Kidney (tissue), 13 donors: ENCODE measurements at regions not wholly inside any gene's neighbourhood (a gene's known extent, or its start where the extent isn't known, plus 50 kb on each side); places are given as distances from the start of the nearest gene placed in this dataset.

ENCODE experiments used
- DNase-seq, 5 donors: peaks; one replicate each; pipeline ENCODE4 v3.0.0-alpha.2; 2013 to 2020
- FAIRE-seq: peaks from 2 replicates; lab custom pipeline; 2012; peaks lifted over from hg19 to GRCh38; lab: Jason Lieb, UNC
- H3K27ac ChIP-seq, 2 donors: one replicate each; pipeline ENCODE4 v1.7.0; 2013; ENCODE audit warnings: low read depth in 2 of 2, low read length in 2 of 2, inconsistent platforms in 1 of 2
- H3K27me3 ChIP-seq: one replicate; pipeline ENCODE4 v1.7.1; 2013; ENCODE audit warnings: low read length, inconsistent platforms; ENCODE audit not compliant: control insufficient read depth, insufficient read depth
- H3K36me3 ChIP-seq, 3 donors: one replicate each; pipeline versions ENCODE4 v1.7.0 to v1.7.1; 2013; ENCODE audit warnings: low read length in 3 of 3, control low read depth in 1 of 3, inconsistent platforms in 1 of 3; ENCODE audit not compliant: insufficient read depth in 3 of 3, control insufficient read depth in 2 of 3
- H3K4me1 ChIP-seq, 3 donors: one replicate each; pipeline versions ENCODE4 v1.7.0 to v1.7.1; 2013; ENCODE audit warnings: low read length in 3 of 3, inconsistent platforms in 1 of 3, low read depth in 1 of 3; ENCODE audit not compliant: control insufficient read depth in 2 of 3, insufficient read depth in 2 of 3
- H3K4me3 ChIP-seq, 3 donors: one replicate each; pipeline versions ENCODE4 v1.7.0 to v1.8.1; 2013; ENCODE audit warnings: low read length in 3 of 3, control low read depth in 1 of 3, inconsistent platforms in 1 of 3
- H3K9ac ChIP-seq, 3 donors: one replicate each; pipeline versions ENCODE4 v1.7.0 to v1.7.1; 2013; ENCODE audit warnings: low read length in 3 of 3, control low read depth in 1 of 3, inconsistent platforms in 1 of 3
- H3K9me3 ChIP-seq, 3 donors: one replicate each; pipeline versions ENCODE4 v1.7.0 to v1.7.1; 2013; ENCODE audit warnings: low read length in 3 of 3, control low read depth in 1 of 3, inconsistent platforms in 1 of 3; ENCODE audit not compliant: control insufficient read depth in 2 of 3, insufficient read depth in 1 of 3
- intact Hi-C: fragments of 100-400 bp; cut with DNase I; formaldehyde crosslinking; loops from one replicate; pipeline ENCODE4 v1.11.1; 2022
- TF ChIP-seq, protein P1 (sequence below): IDR thresholded peaks from 3 replicates; pipeline ENCODE4 v1.5.1; 2012; ENCODE audit warnings: mild to moderate bottlenecking, moderate library complexity, borderline replicate concordance; ENCODE audit not compliant: insufficient read depth; ENCODE audit errors: extremely low read depth
- donor health status: control.
- donor health status: control.
- donor health status: control.
- donor health status: control.
- donor health status: control.
- donor health status: DM: yes; HTN: yes; CAD: no.
- donor health status: Normal renal cell carcinoma (clear cell type).

DNA sequence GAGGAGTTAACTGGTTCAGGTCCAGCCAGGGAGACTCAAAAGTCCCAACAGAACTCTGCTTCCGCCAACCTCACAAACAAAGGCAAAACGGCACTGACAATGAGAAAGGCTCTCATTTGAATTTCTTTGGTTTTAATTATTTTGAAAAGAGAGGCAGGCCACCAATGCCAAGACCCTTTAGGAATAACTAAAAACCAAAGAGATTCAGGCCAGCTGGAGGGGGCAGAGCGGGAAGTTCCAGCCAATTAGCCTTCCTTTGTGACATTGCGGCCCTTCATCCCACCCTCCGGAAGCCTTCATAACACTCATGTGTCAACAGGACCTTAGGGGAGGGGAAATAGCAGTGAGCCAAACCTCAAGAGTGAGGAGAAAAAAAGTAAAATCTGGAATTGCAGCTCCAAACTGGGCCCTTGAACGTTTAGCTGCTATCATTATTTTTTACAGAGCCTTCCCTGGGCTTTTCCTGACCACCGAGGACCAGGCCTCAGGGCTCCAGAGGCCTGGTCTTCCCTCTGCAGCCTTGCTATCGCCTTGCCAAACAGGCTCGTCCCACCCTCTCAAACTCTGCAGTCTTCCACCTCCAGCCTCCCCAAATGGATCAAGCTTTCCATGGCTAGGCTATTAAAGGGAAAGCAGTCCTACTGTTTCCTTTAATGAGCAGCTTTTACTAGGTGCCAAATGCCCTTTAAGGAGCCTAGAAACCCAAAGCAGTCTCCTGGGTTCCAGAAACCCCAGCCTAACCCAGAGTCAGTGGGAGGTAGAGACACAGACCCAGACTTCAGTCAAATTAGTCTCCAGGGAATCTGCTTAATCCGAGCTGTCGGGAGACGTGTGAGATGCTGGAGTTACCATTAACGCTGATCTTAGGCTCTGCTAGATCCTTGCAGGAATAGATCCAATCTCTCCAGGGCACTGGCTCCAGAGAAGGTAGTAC, 114.2 kb downstream of the CCDC34 start:
- intact Hi-C loops, result no loop called here
- TF ChIP-seq, protein P1, sequence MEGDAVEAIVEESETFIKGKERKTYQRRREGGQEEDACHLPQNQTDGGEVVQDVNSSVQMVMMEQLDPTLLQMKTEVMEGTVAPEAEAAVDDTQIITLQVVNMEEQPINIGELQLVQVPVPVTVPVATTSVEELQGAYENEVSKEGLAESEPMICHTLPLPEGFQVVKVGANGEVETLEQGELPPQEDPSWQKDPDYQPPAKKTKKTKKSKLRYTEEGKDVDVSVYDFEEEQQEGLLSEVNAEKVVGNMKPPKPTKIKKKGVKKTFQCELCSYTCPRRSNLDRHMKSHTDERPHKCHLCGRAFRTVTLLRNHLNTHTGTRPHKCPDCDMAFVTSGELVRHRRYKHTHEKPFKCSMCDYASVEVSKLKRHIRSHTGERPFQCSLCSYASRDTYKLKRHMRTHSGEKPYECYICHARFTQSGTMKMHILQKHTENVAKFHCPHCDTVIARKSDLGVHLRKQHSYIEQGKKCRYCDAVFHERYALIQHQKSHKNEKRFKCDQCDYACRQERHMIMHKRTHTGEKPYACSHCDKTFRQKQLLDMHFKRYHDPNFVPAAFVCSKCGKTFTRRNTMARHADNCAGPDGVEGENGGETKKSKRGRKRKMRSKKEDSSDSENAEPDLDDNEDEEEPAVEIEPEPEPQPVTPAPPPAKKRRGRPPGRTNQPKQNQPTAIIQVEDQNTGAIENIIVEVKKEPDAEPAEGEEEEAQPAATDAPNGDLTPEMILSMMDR, result no peak
- no peak overlapping the region for H3K27ac ChIP-seq
- no peaks in the 10 kb centered on the region for H3K27me3 ChIP-seq
- no peak overlapping the region for H3K4me3 ChIP-seq
- DNase-seq, result peak in 1 of 5 donors; percentile 75
- H3K4me1 ChIP-seq, result peaks cover 2 to 5% (median 4%) of the 10 kb centered on the region in 3 donors
- FAIRE-seq, result no peak
- H3K36me3 ChIP-seq, result no peaks in the 10 kb centered on the region
- no peak overlapping the region for H3K9ac ChIP-seq
- H3K9me3 ChIP-seq, result no peaks in the 10 kb centered on the region

DNA sequence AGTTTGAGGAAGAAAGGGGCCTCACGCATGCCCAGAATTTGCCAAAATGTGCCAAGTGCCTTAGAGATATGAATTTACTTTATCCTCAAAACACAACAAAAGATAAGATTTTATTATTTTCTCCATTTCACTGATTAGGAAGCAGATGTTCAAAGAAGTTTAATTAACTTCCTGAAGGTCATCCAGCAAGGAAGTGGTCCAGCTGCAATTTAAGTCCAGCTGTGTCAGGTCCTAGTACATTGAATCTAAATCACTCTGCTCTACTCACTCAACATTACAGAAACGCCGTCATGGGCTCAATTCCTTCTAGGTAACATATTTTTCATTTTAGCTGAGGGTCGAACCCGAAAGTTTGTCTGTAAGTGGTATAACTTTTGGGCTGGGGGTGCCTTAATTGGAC, 115.4 kb downstream of the CCDC34 start:
- intact Hi-C loops, result no loop called here

DNA sequence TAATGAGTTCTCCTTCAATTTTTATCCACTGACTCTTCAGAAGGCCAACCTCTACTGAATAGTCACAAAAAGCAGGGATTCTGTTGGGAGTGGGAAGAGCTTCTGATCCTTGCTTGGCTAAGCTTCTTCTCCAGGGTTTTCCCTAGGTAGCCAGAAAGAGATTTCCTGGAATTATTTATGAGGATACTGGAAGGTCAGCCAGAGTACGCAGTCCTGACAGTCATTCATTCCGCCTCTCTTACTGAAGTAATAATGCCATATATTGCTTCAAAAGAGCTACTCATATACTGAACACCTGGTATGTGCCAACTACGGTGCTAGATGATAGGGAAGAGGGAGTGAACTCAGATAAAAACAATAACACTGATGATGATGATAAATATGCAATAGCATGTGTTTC, 116.1 kb downstream of the CCDC34 start:
- Histone ChIP-seq H3K9ac (no peak overlapping the region), H3K4me3 (no peak overlapping the region), H3K4me1 (peaks cover 2 to 5% (median 4%) of the 10 kb centered on the region in 3 donors), H3K27ac (no peak overlapping the region), H3K9me3 (no peaks in the 10 kb centered on the region), H3K27me3 (no peaks in the 10 kb centered on the region), H3K36me3 (no peaks in the 10 kb centered on the region)
- DNase-seq (peak in 1 of 5 donors; percentile 49), FAIRE-seq (no peak)
- TF ChIP-seq, protein P1, result no peak
- intact Hi-C loops, result no loop called here

More for the DNA sequence above, 115.4 kb downstream of the CCDC34 start:
- H3K4me3 ChIP-seq, result no peak overlapping the region
- H3K27ac ChIP-seq, result no peak overlapping the region
- H3K9ac ChIP-seq, result no peak overlapping the region
- TF ChIP-seq, protein P1, result no peak
- FAIRE-seq (no peak), DNase-seq (peak in 1 of 5 donors; percentile 64)
- peaks cover 2 to 5% (median 4%) of the 10 kb centered on the region in 3 donors for H3K4me1 ChIP-seq
- no peaks in the 10 kb centered on the region for H3K36me3 ChIP-seq
- H3K27me3 ChIP-seq, result no peaks in the 10 kb centered on the region
- no peaks in the 10 kb centered on the region for H3K9me3 ChIP-seq
